Stimulated activated CD8-positive, alpha-beta memory T cell treated with anti-CD3 and anti-CD28 coated beads, Interleukin-7, amount 100 ng/mL, for 48 hours (primary cell): ENCODE measurements at regions not wholly inside any gene's neighbourhood (a gene's known extent, or its start where the extent isn't known, plus 50 kb on each side); places are given as distances from the start of the nearest gene placed in this dataset.
A peak's percentile ranks its signal among the peaks of the same experiment; 100 is the strongest.
"Not testable (repeated sequence)": the region's sequence is repeated elsewhere in the genome, so short reads cannot be mapped to it uniquely, and the experiment has no call there.

ENCODE experiments used
- DNase-seq, 2 donors: peaks; one replicate each; pipeline ENCODE4 v3.0.0-alpha.2; 2020; ENCODE audit warnings: low read depth in 1 of 2; ENCODE audit errors: extremely low read depth in 1 of 2

GRCh38 chr2:172284209-172284608 is 143.2 kb upstream of the ITGA6 start:
- DNase-seq = no peak

DNA sequence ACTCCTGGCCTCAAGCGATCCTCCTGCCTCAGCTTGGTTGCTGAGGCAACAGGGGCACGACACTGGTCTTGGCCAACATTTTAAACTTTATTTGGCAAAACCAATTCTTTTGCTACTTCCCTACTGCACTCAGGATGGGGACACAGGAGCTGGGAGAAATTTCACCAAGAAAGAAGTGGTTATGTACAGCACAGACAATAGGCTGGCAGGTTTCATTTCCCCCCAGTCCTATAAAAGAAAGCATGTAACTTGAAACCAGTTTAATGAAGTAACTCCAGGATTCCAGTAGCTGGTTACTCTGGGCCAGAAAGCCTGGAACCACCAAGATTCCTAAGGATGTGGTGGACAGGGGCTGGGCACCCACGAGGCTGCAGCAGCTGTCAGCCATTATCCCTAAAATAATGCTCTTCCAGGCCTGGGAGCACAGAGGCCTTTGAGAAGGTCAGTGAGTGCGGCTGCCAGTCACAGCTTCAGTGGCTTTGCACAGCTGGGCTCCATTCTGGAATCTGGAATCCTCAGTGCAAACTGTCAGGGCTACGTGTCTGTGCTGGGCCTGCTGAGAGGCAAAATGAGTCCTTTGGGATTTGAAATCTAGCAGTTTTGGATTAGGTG is 142.3 kb upstream of the ITGA6 start:
- no peak for DNase-seq

- no peak for DNase-seq
These were observed 141.6 kb upstream of the ITGA6 start for GRCh38 chr2:172285760-172286159.

GRCh38 chr2:172287190-172287589 is 140.2 kb upstream of the ITGA6 start:
- no peak for DNase-seq

DNA sequence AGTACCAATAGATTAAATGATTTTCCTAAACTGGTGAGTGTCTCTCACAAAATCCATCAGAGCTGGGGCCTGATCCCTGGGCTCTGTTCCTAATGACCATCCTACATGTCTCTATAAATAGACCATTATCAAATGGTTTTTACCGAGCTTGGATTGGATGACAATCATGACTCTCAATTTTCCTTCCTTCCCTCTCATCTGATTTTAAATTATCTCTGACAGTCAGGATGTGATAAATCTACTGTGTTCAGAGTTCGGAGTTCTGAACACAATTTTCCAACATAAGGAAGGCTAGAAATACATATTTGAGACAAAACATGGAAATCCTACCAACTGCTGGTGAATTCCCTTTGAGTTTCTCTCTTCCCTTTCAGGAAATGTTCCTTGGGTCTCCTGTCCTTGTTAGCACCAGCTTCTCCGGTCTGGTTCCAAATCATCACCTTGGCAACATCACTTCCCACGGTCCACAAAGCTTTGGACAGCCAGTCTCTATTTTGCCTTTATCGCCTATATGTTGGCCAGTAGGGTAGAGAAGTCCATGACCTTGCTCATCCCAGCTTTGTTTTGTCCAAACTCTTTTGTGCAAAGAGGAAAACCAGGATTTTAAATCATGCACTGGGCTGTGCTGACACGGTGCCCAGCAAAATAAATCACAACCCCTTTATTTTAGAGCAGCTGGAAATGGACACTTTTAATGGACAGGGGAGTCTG is 139.6 kb upstream of the ITGA6 start:
- DNase-seq = no peak

DNA sequence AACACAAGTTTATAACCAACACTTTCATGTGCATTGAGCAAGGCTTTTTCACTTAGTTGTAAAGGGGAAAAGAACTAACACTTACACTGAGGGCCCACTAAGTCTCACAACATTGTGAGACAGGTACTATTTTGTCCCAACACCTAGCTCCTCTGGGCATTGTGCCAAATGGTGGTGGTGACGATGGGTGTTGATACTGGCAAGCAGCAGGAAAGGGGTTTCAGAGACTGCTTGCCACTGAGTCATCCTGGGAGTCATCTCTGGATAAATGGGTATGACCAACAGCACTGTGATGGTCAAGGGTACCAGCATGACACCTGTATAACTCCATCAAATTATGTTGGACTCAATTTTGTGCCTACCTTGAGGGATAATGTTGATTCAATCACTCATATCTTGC is 138.8 kb upstream of the ITGA6 start:
- peak in 1 of 2 donors; percentile 27 for DNase-seq

DNA sequence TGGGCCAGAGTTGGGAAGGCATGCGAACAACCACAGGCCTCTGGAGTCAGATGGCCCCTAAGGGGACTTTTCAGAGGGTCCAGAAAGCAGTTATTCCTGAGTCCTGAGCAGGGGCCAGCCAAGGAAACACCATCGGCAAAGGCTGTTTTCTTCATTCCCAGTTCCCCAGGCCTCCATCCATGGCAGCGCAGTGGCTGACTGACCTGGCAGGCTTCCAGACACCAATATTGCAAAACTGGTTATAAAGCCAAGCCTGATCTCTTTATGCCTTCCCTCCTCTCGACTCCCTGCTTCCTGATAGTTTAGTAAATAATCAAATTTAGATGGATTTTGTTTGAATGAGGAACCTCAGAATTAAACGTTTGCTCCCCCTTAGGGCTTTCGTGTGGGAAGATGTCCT is 133.4 kb upstream of the ITGA6 start:
- DNase-seq = no peak

DNA sequence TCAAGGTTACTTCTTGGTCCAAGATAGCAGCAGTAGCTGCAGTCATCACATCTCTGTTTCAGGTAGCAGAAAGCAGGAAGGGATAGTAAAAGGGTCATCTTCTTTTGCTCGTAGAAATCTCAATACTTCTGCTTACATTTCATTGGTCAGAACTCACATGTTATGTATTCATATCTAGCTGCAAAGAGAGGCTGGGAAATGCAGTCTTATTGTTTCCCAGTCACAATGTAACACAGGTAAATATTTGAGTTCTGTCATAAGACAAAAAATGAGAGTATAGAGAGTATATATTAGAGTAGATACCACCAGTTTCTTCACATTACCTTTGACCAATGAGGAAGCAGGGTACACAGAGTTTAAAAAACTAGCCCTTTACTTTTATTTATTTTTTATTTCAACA is 132.4 kb upstream of the ITGA6 start:
- DNase-seq = no peak

- DNase-seq = no peak
These were observed 131.7 kb upstream of the ITGA6 start for GRCh38 chr2:172295677-172296076.

DNA sequence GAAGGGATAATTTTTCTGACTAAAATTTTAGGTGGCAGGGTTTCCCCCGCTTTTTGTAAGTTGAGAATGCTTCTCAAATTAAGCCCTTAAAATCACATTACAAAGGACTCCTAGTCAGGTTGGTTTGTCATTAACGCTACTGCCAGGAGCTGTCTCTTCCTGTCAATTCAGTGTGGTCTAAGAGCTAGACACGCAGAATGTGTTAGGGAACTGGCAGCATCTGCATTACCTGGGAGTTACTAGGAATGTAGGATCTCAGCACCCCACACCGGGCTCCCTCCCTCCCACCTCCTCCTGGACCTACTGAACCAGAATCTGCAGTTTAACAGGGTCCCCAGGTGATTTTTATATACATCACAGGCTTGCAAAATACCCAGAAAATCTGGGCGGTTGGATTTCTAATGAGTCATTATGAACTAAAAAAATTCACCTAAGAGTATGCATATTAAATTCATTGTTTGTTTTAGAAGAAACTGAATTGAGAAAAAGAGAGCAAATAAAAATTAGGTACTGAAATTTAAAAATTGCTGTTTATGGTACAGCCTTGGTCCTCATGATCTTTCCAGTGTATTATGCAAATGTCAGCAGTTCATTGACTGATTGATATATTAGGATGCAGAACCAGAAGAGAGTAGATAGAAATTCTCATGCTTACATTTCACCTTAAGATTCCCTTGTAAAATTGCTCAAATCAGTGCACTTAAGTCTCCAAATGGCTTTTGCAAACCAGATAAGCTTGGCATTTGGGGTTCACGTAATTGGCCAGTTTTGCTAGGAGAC is 130.9 kb upstream of the ITGA6 start:
- no peak for DNase-seq

- no peak for DNase-seq
These were observed 129.9 kb upstream of the ITGA6 start for GRCh38 chr2:172297531-172297930.

DNA sequence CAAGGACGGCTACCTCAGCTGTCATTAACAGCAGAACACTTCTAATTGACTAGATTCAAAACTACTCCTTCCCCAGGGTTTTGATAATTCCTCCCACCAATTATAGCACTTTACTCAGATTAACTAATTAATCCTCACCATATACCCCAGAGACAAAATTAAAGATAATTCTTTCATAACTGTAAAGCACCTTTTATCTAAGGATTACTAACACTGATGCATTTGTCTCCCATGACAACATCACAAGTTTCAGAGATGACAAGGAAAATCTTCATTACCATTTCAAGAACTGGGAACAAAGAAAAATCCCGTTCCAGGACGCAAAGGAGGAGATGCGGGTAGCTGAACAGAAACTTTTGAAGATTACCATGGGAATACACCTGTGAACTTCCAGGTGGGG is 129.4 kb upstream of the ITGA6 start:
- DNase-seq = no peak

DNA sequence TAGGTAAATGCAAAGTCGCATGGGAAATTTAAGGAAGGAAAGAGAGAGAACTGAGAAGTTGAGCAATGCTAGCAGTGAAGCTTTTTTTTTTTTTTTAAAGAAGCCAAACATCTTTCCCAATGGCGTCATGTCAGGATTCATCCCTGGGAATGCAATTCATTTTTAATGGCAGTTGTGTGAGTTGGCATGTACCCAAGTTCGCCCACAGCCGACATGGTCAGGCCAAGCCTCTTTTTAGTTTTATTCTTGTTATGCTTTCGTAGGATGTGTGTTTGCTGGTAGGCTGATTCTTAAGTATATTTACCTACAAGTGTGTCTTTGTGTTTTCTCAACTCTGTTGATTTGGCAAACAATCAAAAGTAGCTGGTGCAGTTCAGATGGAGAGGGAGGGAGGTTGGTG is 127.6 kb upstream of the ITGA6 start:
- no peak for DNase-seq

- no peak for DNase-seq
These were observed 126.5 kb upstream of the ITGA6 start for GRCh38 chr2:172300851-172301250.

DNA sequence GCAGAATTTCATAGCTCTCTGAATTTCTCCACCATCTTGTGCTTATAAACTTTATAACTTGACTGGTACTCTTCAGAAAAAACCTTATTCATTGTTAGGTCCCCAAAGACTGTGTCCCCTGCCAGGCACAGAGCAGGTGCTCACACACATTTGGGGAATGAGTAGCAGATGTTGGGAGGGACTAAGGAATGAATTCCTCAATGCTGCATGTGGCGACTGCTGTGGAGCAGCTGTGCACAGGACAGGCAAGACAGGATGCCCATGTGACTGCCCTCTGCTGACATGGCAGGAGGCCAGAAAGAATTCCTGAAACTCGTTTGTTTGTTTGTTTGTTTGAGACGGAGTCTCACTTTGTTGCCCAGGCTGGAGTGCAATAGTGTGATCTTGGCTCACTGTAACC is 122.3 kb upstream of the ITGA6 start:
- DNase-seq = no peak

DNA sequence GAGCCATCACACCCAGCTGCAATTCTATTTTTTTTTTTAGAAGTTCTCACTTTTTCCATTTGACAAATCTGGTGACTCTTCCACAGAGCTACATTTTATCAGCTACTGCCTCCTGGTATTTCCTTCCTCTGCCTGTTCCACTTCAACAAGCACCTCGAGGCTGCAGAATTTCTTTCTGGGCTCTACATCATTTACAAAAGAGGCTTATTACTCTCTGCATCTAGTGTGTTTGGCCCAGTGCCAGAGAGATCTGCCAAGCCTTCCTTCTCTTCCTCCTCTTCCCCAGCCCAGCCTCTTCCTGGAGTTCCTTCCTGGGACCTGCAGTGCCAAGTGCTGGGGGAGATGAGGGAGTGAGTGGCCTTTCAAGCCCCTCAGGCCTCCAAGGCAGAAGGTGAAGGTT is 119.6 kb upstream of the ITGA6 start:
- DNase-seq = no peak

DNA sequence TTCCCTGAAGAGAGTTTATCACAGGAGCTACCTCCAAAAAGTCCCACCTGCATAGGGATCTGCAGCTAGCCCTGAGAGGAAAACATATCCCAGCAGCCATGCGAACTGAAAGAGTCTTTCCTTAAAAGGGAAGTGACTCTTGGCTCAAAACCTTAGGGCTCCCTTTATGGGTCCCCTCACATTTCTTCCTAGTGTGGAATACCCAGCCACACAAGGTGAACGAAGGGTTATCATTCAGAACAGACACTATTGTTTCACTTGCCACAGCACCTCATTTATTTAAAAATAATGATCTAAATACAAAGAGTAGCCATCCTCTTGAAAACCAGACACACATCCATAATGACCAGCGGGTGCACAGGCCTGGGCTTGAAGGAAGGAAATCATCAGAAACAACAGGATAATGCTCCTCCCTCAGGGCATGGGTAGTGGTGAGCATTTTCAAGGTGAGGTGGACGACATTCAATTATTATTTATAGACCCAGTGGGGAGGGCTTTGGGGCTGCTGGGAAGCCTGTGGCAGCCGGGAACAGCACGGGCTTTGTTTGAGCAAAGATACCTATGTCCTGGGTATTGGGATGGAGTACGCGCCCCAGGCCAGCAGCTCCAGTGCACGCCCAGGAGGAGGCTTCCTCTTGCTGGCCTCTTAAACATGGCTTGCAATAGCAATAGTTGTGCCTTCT is 119.0 kb upstream of the ITGA6 start:
- no peak for DNase-seq

DNA sequence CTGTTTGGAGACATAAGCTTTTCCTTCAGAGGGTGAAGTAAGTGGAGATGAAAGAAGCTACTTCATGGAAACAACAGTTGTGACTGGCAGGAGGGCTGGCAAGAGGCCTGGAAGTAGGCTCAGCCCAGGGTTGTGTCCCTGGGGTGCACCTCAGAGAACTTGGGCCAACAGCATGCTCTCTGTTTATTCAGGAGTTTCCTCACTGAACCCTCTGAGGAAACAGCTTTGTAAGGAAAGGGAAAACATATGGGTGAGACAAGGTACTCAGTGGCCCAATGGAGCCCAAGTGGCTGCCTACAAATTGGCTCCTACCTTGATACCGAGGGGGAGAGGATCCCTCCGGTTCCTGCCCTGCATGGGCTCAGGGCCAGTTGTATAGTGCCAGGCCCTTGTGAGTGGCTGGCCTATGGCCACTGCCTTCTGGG is 115.5 kb upstream of the ITGA6 start:
- no peak for DNase-seq

DNA sequence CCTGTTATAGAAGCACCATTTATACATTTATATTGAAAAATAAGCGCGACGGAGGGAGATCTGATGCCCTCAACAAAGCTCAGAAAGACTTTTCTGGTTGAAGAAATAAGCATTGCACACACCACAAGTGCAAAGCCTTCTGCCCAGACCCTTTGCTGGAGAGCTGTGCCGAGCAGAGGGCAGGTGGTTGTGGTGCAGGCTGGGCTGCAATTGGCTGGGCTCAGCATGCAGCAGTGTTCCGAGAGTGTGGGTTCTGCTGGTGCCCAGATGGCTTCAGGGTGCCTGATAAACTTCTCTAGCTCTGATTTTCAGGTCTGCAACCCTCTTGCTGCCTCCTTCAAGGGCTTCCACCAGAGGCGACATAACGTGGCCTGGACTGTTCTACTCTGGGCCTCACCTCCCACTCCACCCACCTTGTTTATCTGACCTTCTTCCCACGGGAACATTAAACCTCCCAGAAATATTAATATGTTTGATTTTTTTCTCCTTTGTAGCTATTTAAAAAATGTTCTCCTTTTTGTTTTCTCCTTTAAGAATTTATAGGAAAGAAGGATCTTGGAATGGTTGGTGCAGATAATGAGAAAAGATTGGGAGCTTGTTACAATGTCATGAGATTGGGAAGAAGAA is 113.6 kb upstream of the ITGA6 start:
- DNase-seq = no peak

DNA sequence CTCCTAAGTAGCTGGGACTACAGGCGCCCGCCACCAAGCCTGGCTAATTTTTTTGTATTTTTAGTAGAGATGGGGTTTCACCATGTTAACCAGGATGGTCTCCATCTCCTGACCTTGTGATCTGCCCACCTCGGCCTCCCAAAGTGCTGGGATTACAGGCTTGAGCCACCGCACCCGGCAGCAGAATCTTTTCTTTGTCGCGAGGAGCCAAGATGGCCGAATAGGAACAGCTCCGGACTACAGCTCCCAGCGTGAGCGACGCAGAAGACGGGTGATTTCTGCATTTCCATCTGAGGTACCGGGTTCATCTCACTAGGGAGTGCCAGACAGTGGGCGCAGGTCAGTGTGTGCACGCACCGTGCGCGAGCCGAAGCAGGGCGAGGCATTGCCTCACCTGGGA is 112.3 kb upstream of the ITGA6 start:
- not testable (repeated sequence) for DNase-seq

GRCh38 chr2:172322049-172322448 is 105.3 kb upstream of the ITGA6 start:
- DNase-seq = no peak
